Epithelial cell of proximal tubule (primary cell): ENCODE measurements at regions not wholly inside any gene's neighbourhood (a gene's known extent, or its start where the extent isn't known, plus 50 kb on each side); places are given as distances from the start of the nearest gene placed in this dataset.

Source experiments
- DNase-seq: peaks from one replicate; pipeline ENCODE4 v3.0.0-alpha.2; 2011; ENCODE audit warnings: low read depth
- H3K4me3 ChIP-seq: 2 replicates; pipeline ENCODE4 v1.5.1; 2011; ENCODE audit warnings: low read depth, mild to moderate bottlenecking, low read length
- TF ChIP-seq, protein P1 (sequence below): conservative IDR thresholded peaks from 2 replicates; pipeline ENCODE4 v1.5.1; 2012; ENCODE audit warnings: low read depth, mild to moderate bottlenecking, low read length

GRCh38 chr11:127620671-127621070 is 620.1 kb upstream of the KIRREL3 start:
- no peak overlapping the region for H3K4me3 ChIP-seq
- no peak for DNase-seq
- TF ChIP-seq, protein P1, sequence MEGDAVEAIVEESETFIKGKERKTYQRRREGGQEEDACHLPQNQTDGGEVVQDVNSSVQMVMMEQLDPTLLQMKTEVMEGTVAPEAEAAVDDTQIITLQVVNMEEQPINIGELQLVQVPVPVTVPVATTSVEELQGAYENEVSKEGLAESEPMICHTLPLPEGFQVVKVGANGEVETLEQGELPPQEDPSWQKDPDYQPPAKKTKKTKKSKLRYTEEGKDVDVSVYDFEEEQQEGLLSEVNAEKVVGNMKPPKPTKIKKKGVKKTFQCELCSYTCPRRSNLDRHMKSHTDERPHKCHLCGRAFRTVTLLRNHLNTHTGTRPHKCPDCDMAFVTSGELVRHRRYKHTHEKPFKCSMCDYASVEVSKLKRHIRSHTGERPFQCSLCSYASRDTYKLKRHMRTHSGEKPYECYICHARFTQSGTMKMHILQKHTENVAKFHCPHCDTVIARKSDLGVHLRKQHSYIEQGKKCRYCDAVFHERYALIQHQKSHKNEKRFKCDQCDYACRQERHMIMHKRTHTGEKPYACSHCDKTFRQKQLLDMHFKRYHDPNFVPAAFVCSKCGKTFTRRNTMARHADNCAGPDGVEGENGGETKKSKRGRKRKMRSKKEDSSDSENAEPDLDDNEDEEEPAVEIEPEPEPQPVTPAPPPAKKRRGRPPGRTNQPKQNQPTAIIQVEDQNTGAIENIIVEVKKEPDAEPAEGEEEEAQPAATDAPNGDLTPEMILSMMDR: no peak

DNA sequence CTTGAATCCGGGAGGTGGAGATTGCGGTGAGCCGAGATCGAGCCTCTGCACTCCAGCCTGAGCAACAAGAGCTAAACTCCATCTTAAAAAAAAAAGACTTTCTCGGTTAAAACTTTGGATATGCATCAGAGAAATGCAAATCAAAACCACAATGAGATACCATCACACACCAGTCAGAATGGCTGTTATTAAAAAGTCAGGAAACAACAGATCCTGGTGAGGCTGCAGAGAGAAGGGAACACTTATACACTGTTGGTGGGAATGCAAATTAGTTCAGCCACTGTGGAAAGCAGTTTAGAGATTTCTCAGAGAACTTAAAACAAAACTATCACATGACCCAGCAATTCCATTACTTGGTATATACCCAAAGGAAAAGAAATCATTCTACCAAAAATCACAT is 619.4 kb upstream of the KIRREL3 start:
- TF ChIP-seq, protein P1: no peak
- H3K4me3 ChIP-seq: no peak overlapping the region
- no peak for DNase-seq

GRCh38 chr11:127618721-127619120 is 618.2 kb upstream of the KIRREL3 start:
- no peak for DNase-seq
- no peak overlapping the region for H3K4me3 ChIP-seq
- TF ChIP-seq, protein P1: no peak

DNA sequence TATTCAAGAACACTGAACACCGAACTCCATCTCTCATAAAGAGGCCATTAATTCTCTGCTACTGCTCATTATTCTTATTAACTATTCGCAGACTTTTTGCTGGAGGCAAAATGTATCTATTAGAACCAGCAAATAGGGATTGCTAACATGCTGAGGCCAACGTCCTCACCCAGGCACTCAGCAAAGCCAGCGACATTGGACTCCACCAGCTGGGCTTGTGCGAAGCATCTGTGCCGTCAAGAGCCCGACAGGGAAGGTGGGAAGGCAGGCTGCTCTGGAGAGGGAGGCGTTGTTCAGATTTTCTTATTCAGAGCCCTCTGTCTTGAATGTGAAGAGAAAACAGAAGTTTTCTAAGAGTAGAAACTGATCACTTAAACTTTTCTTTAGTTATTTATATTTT is 615.6 kb upstream of the KIRREL3 start:
- no peak overlapping the region for H3K4me3 ChIP-seq
- TF ChIP-seq, protein P1: no peak
- DNase-seq: no peak

DNA sequence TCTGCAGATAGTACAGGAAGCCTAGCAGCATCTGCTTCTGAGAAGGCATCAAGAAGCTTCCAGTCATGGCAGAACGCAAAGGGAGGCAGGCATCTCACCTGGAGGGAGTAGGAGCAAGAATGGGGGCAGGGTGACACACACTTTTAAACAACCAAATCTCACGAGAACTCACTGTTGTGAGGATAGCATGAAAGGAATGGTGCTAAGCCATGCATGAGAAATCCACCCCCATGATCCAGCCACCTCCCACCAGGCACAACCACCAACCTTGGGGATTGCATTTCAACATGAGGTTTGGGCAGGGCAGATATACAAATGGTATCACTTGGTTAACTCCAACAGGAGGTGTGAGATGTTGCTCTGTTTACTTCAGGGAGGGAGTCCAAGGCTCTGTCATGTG is 612.0 kb upstream of the KIRREL3 start:
- no peak overlapping the region for H3K4me3 ChIP-seq
- TF ChIP-seq, protein P1: no peak
- DNase-seq: no peak

DNA sequence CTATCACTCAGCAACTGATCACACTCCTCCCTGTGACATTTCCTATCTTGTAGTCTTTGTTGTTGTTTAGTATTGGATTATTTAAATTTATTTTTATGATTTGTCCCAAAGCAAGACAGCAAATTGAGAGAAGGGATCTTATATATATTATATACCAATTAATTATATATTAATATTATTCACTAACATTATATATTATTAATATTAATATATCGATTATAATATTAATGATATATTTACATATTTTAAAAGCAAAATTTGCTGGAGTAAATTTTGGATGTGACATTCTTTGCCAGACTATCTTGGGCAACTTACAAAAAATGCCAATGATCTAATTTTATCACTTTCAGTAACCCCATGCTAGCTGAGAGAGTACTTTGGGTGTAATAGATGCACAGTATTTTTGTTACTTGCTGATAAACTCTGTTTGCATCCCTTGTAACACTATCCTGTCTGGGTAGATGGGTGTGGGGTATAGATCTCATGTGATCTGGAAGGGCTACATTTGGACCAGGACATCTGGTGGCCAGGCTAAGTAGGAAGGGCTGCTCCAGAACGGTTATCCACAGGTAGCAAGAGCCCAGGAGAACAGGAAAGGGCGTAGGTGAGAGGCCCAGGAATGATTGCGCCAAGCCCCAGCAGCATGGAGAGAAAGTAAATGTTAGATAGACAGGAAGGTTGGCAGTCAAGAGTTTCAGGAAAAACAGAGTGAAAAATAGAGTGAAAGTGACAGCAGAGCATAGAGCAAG is 608.6 kb upstream of the KIRREL3 start:
- no peak for DNase-seq
- H3K4me3 ChIP-seq: no peak overlapping the region
- TF ChIP-seq, protein P1: no peak

DNA sequence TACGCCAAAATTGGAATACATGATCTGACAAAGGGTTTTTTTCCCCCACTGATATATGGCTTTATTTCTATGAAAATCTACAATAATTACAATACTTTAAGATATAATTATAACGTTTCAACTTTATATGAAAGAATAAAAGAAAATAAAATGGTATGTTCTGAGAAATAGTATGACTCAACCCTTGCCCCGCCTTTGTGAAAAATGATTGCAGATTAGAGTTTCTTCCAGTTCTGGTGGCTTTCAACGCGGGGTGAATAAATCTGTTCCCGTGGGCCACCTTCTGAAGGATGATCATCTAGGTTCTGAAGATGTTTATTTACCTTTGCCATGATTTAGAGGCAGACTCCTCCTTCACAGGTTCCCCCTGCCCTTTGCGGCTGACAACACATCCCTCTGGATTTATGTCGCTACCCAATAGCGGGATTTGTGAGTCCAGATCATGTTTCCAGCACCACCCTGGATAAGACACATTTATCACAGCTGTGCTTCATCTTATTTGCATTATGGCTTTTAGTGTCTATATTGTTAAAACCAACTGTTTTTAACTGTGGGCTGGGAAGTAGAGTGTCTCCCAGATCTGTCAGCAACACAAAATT is 607.0 kb upstream of the KIRREL3 start:
- TF ChIP-seq, protein P1: no peak
- no peak for DNase-seq

More for the DNA sequence above, 607.0 kb upstream of the KIRREL3 start:
- no peak overlapping the region for H3K4me3 ChIP-seq
